HEK293T (cell line): ENCODE measurements at regions not wholly inside any gene's neighbourhood (a gene's known extent, or its start where the extent isn't known, plus 50 kb on each side); places are given as distances from the start of the nearest gene placed in this dataset.

ENCODE experiments used
- BHLHE40 ChIP-seq: fragments of 450-650 bp; IDR thresholded peaks from 2 replicates; pipeline ENCODE4 v1.6.1; 2016; ENCODE audit warnings: mild to moderate bottlenecking, moderate library complexity, borderline replicate concordance
- ELF4 ChIP-seq: fragments of 450-650 bp; IDR thresholded peaks from 2 replicates; pipeline ENCODE4 v1.6.1; 2017; ENCODE audit warnings: antibody characterized with exemption
- FOXK2 ChIP-seq: fragments of 450-650 bp; IDR thresholded peaks from 2 replicates; pipeline ENCODE4 v1.6.1; 2016; ENCODE audit warnings: mild to moderate bottlenecking
- FOXM1 ChIP-seq: fragments of 450-650 bp; IDR thresholded peaks from 2 replicates; pipeline ENCODE4 v1.6.1; 2017; ENCODE audit warnings: mild to moderate bottlenecking, borderline replicate concordance
- HDGF ChIP-seq: fragments of 450-650 bp; IDR thresholded peaks from 2 replicates; pipeline ENCODE4 v1.6.1; 2017; ENCODE audit warnings: antibody characterized with exemption, borderline replicate concordance
- NFRKB ChIP-seq: fragments of 450-650 bp; IDR thresholded peaks from 2 replicates; pipeline ENCODE4 v1.6.1; 2016; ENCODE audit warnings: mild to moderate bottlenecking, moderate library complexity
- SP1 ChIP-seq: fragments of 450-650 bp; IDR thresholded peaks from 2 replicates; pipeline ENCODE4 v1.6.1; 2017
- SUZ12 ChIP-seq: fragments of 450-650 bp; IDR thresholded peaks from 2 replicates; pipeline ENCODE4 v1.6.1; 2016; ENCODE audit warnings: mild to moderate bottlenecking
- TARDBP ChIP-seq: fragments of 450-650 bp; IDR thresholded peaks from 2 replicates; pipeline ENCODE4 v1.6.1; 2016
- ZNF384 ChIP-seq: fragments of 450-650 bp; IDR thresholded peaks from 2 replicates; pipeline ENCODE4 v1.6.1; 2016

DNA sequence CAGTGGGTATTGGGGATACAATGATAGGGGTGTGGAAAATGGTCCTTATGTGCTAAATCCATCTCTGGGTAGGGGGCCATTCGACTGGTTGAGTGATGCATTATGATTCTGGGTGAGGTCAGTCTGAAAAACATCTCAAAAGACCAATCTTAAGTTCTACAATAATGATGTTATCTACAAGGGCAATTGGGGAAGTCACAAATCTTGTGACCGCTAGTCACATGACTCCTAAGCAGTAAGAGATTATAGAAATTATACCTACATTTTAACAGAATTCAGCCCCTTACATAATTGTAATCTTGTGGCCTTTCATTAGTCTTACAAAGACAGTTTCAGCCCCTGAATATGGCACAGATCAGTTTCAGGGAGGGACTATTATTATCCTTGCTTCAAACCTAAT is 224.7 kb downstream of the PIK3R1 start:
- TF ChIP-seq FOXK2 (no peak), SP1 (no peak), ELF4 (no peak), BHLHE40 (no peak), SUZ12 (no peak), NFRKB (no peak), FOXM1 (no peak), HDGF (no peak), ZNF384 (no peak), TARDBP (no peak)
